Omental fat pad (tissue), 3 donors: ENCODE measurements at regions not wholly inside any gene's neighbourhood (a gene's known extent, or its start where the extent isn't known, plus 50 kb on each side); places are given as distances from the start of the nearest gene placed in this dataset.

Experiments
- ATAC-seq: fragments of 150-250 bp; one replicate; pipeline ENCODE4 v1.9.1; 2016; ENCODE audit warnings: mild to moderate bottlenecking, moderate library complexity; ENCODE audit not compliant: low FRiP score
- DNase-seq: peaks from one replicate; pipeline ENCODE4 v3.0.0-alpha.2; 2019; ENCODE audit warnings: low spot score
- CTCF ChIP-seq, 3 donors: fragments of 450-650 bp; IDR thresholded peaks; one replicate each; pipeline ENCODE4 v1.5.1; 2016 to 2017; ENCODE audit warnings: antibody characterized with exemption in 3 of 3, mild to moderate bottlenecking in 3 of 3, moderate library complexity in 2 of 3

GRCh38 chr4:166635367-166635766 lies 598.9 kb downstream of the SPOCK3 start:
- DNase-seq (no peak), ATAC-seq (no peak)
- TF ChIP-seq CTCF (IDR thresholded peaks at IDR 0.05): no peak

- DNase-seq (no peak), ATAC-seq (no peak)
- TF ChIP-seq CTCF (IDR thresholded peaks at IDR 0.05): no peak
These were observed 596.5 kb downstream of the SPOCK3 start for GRCh38 chr4:166637816-166638215.

- ATAC-seq: no peak
- no peak for TF ChIP-seq CTCF (IDR thresholded peaks at IDR 0.05)
- no peak for DNase-seq
These were observed 579.1 kb downstream of the SPOCK3 start for GRCh38 chr4:166655231-166655630.

- DNase-seq: no peak
These were observed 578.6 kb downstream of the SPOCK3 start for GRCh38 chr4:166655705-166656104.

GRCh38 chr4:166657261-166657660 lies 577.0 kb downstream of the SPOCK3 start:
- ATAC-seq: no peak
- DNase-seq: no peak
- no peak for TF ChIP-seq CTCF (IDR thresholded peaks at IDR 0.05)

More at GRCh38 chr4:166655705-166656104, 578.6 kb downstream of the SPOCK3 start:
- ATAC-seq: no peak
- TF ChIP-seq CTCF (IDR thresholded peaks at IDR 0.05): no peak

GRCh38 chr4:166658585-166658984 lies 575.7 kb downstream of the SPOCK3 start:
- ATAC-seq (no peak), DNase-seq (no peak)
- no peak for TF ChIP-seq CTCF (IDR thresholded peaks at IDR 0.05)

GRCh38 chr4:166662266-166662843 lies 571.9 kb downstream of the SPOCK3 start:
- DNase-seq: no peak
- no peak for ATAC-seq
- TF ChIP-seq CTCF (IDR thresholded peaks at IDR 0.05): no peak
